ENCODE measurements at regions not wholly inside any gene's neighbourhood (a gene's known extent, or its start where the extent isn't known, plus 50 kb on each side); places are given as distances from the start of the nearest gene placed in this dataset.
"Not testable (repeated sequence)": the region's sequence is repeated elsewhere in the genome, so short reads cannot be mapped to it uniquely, and the experiment has no call there.

GRCh38 chr3:91348064-91348463 lies 2240.6 kb downstream of the EPHA3 start:
- not testable (repeated sequence) for TF ChIP-seq CTCF (IDR thresholded peaks at IDR 0.05; ENCODE audit: low read length); EZH2 (IDR thresholded peaks at IDR 0.05; ENCODE audit: borderline replicate concordance, low read length)

Measured in OCI-LY1 (cell line).